C4-2B (cell line): ENCODE measurements at regions not wholly inside any gene's neighbourhood (a gene's known extent, or its start where the extent isn't known, plus 50 kb on each side); places are given as distances from the start of the nearest gene placed in this dataset.

ENCODE experiments used
- CTCF ChIP-seq: fragments of 450-650 bp; conservative IDR thresholded peaks from 2 replicates; pipeline ENCODE4 v1.5.1; 2017; ENCODE audit warnings: mild to moderate bottlenecking
- ZFX ChIP-seq: fragments of 450-650 bp; IDR thresholded peaks from 2 replicates; pipeline ENCODE4 v1.6.1; 2017

- TF ChIP-seq CTCF = no peak
- TF ChIP-seq ZFX = no peak
These were observed 637.2 kb upstream of the MIR17HG start for GRCh38 chr13:90710164-90710759.
